Neural progenitor cell (in vitro differentiated cells): ENCODE measurements at regions not wholly inside any gene's neighbourhood (a gene's known extent, or its start where the extent isn't known, plus 50 kb on each side); places are given as distances from the start of the nearest gene placed in this dataset.

ENCODE experiments used
- CTCF ChIP-seq: fragments of 200-600 bp; sonication (generic); IDR thresholded peaks from 2 replicates; pipeline ENCODE4 v1.5.1; 2017; ENCODE audit warnings: antibody characterized with exemption, mild to moderate bottlenecking
- EZH2 ChIP-seq: fragments of 200-600 bp; sonication (generic); IDR thresholded peaks from 2 replicates; pipeline ENCODE4 v1.6.1; 2017; ENCODE audit warnings: antibody characterized with exemption, mild to moderate bottlenecking, moderate library complexity
- EZH2phosphoT487 ChIP-seq: fragments of 200-600 bp; sonication (generic); IDR thresholded peaks from 2 replicates; pipeline ENCODE4 v1.6.1; 2017; ENCODE audit warnings: antibody characterized with exemption

GRCh38 chr7:16963044-16963443 lies 81.3 kb upstream of the AGR3 start:
- TF ChIP-seq CTCF (no peak), EZH2 (no peak), EZH2phosphoT487 (no peak)
